B cell (primary cell): ENCODE measurements at regions not wholly inside any gene's neighbourhood (a gene's known extent, or its start where the extent isn't known, plus 50 kb on each side); places are given as distances from the start of the nearest gene placed in this dataset.
A peak's percentile ranks its signal among the peaks of the same experiment; 100 is the strongest.

Experiments
- ATAC-seq: fragments of 200-7000 bp; cut with Tn5 transposase; one replicate; pipeline ENCODE4 v1.10.0; 2021; ENCODE audit warnings: low read depth, mild to moderate bottlenecking, moderate number of reproducible peaks, moderate library complexity
- CTCF ChIA-PET: fragments of 350-600 bp; sonication (Branson Sonifier 250); formaldehyde crosslinking; loops from one replicate; lab custom pipeline; 2021; ENCODE audit warnings: antibody characterized with exemption, inconsistent platforms; lab: Charles Lee
- POLR2A ChIA-PET: fragments of 350-600 bp; sonication (Branson Sonifier 250); formaldehyde crosslinking; loops from one replicate; lab custom pipeline; 2021; ENCODE audit warnings: antibody characterized with exemption; lab: Charles Lee
- DNase-seq: peaks from one replicate; pipeline ENCODE4 v3.0.0; 2013
- H2AFZ ChIP-seq: 2 replicates; pipeline ENCODE4 v1.6.1; 2012; ENCODE audit warnings: mild to moderate bottlenecking, low read depth, low read length; ENCODE audit not compliant: insufficient read depth, poor library complexity, severe bottlenecking
- H3K27ac ChIP-seq, 2 donors: 1 replicate in 1 of 2; 2 replicates in 1 of 2; pipeline ENCODE4 v1.5.1; 2012 to 2013; ENCODE audit warnings: low read length in 2 of 2, mild to moderate bottlenecking in 2 of 2, moderate library complexity in 1 of 2
- H3K27me3 ChIP-seq, 4 experiments: fragments of 200-600 bp in 1 of 4; sonication (generic) in 1 of 4; replicated peaks in 1 of 4; 1 replicate in 2 of 4; 2 replicates in 2 of 4; pipeline versions ENCODE4 v1.6.1 to v1.7.0; 2013 to 2016; ENCODE audit warnings: low read length in 3 of 4, mild to moderate bottlenecking in 2 of 4, mixed read lengths in 1 of 4, moderate library complexity in 1 of 4; ENCODE audit not compliant: insufficient read depth in 4 of 4, control insufficient read depth in 3 of 4; ENCODE audit errors: control extremely low read depth in 1 of 4
- H3K36me3 ChIP-seq, 2 experiments: replicated peaks in 1 of 2; 1 replicate in 1 of 2; 2 replicates in 1 of 2; pipeline versions ENCODE4 v1.6.1 to v1.7.1; 2013; ENCODE audit warnings: low read length in 1 of 2; ENCODE audit not compliant: insufficient read depth in 2 of 2, control insufficient read depth in 1 of 2; ENCODE audit errors: control extremely low read depth in 1 of 2, extremely low read depth in 1 of 2
- H3K4me1 ChIP-seq, 2 donors: fragments of 200-600 bp in 1 of 2; sonication (generic) in 1 of 2; 1 replicate in 1 of 2; 2 replicates in 1 of 2; pipeline versions ENCODE4 v1.5.1 to v1.6.1; 2013 to 2017; ENCODE audit warnings: low read length in 2 of 2; ENCODE audit not compliant: control insufficient read depth in 2 of 2, insufficient read depth in 2 of 2
- H3K4me2 ChIP-seq: replicated peaks from 2 replicates; pipeline ENCODE3; 2012; ENCODE audit warnings: mild to moderate bottlenecking, low read depth, low read length; ENCODE audit not compliant: poor library complexity, severe bottlenecking
- H3K4me3 ChIP-seq, 5 experiments: fragments of 200-600 bp in 1 of 5; sonication (generic) in 1 of 5; 1 replicate in 3 of 5; 2 replicates in 2 of 5; pipeline versions ENCODE4 v1.5.1 to v1.7.0; 2011 to 2016; ENCODE audit warnings: low read length in 4 of 5, mild to moderate bottlenecking in 4 of 5, low read depth in 2 of 5, control low read depth in 1 of 5, moderate library complexity in 1 of 5; ENCODE audit not compliant: insufficient read depth in 1 of 5; ENCODE audit errors: control extremely low read depth in 1 of 5, extremely low read depth in 1 of 5
- H3K79me2 ChIP-seq: fragments of 200-600 bp; sonication (generic); one replicate; pipeline ENCODE4 v1.6.0; 2016; ENCODE audit warnings: low read length; ENCODE audit not compliant: control insufficient read depth, insufficient read depth
- H3K9ac ChIP-seq: fragments of 200-600 bp; sonication (generic); 2 replicates; pipeline ENCODE4 v1.6.1; 2017; ENCODE audit warnings: mild to moderate bottlenecking, low read length, moderate library complexity
- H3K9me3 ChIP-seq, 3 donors: one replicate each; pipeline versions ENCODE4 v1.6.1 to v1.7.1; 2013; ENCODE audit warnings: low read length in 2 of 3; ENCODE audit not compliant: control insufficient read depth in 2 of 3, insufficient read depth in 1 of 3; ENCODE audit errors: control extremely low read depth in 1 of 3
- H4K20me1 ChIP-seq: 2 replicates; pipeline ENCODE4 v1.6.0; 2012; ENCODE audit warnings: mild to moderate bottlenecking, low read length; ENCODE audit not compliant: insufficient read depth, control insufficient read depth, poor library complexity, severe bottlenecking
- H3K27ac Mint-ChIP-seq: one replicate; pipeline ENCODE4 v1.8.0; 2021; ENCODE audit warnings: mixed read lengths
- H3K27me3 Mint-ChIP-seq: one replicate; pipeline ENCODE4 v1.8.0; 2021; ENCODE audit warnings: mixed read lengths
- H3K4me1 Mint-ChIP-seq: one replicate; pipeline ENCODE4 v1.8.0; 2021; ENCODE audit warnings: mixed read lengths
- H3K4me3 Mint-ChIP-seq: one replicate; pipeline ENCODE4 v1.8.0; 2021; ENCODE audit warnings: mixed read lengths
- H3K9me3 Mint-ChIP-seq: one replicate; pipeline ENCODE4 v1.8.0; 2022; ENCODE audit warnings: mixed read lengths; ENCODE audit not compliant: insufficient read depth
- EZH2 ChIP-seq: IDR thresholded peaks from 2 replicates; pipeline ENCODE4 v1.6.1; 2012; ENCODE audit warnings: borderline replicate concordance, low read depth, mild to moderate bottlenecking, moderate library complexity, low read length; ENCODE audit not compliant: insufficient read depth, poor library complexity, severe bottlenecking
- WGBS: methylation state at CpG from one replicate; pipeline ENCODE4 v1.1.5; 2013; ENCODE audit warnings: missing lambda C conversion rate; ENCODE audit not compliant: insufficient coverage; 5-methylcytosine and 5-hydroxymethylcytosine counted together
- intact Hi-C: fragments of 100-400 bp; cut with micrococcal nuclease; formaldehyde crosslinking; loops from one replicate; pipeline ENCODE4 v1.10.0; 2022
- TF ChIP-seq, protein P1 (sequence below): fragments of 200-600 bp; IDR thresholded peaks from one replicate; pipeline ENCODE4 v1.8.0; 2022; ENCODE audit warnings: antibody characterized with exemption, mild to moderate bottlenecking

DNA sequence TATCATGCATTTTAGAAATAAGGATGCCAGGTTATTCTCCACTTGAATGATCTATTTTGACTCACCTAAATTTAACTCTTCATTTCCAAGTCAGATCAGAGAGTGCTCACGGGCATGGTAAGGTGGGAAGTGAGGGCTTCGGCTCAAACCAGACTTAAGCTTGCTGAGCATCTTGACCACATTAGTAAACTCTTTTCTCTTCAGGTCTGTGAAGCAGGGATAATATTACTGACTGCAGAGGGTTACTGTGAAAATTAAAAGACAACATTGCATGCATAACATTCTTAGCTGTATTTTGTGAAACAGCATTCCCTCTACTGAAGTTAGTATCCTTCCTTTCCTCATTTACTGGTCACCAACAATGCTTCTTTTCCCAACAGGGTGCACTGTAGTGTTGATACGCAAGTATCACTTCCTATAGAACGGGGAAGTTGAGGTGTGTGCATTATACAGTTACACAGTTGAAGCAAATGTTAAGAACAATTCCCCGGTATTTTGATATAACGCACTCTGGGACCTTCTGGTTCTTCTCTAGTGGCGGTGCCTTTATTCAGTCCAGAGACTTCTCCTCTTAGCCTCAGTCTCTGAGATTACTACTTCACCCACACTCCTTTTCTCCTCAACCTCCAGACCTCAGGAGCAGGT lies 74.1 kb upstream of the MNS1 start:
- no peaks in the 10 kb centered on the region for H3K27me3 Mint-ChIP-seq
- H3K4me1 Mint-ChIP-seq: peaks cover 26% of the 10 kb centered on the region
- H3K27ac Mint-ChIP-seq: no peak overlapping the region
- Histone ChIP-seq H3K4me1 (peaks cover 4 to 7% of the 10 kb centered on the region in 2 donors), H2AFZ (no peak overlapping the region), H3K79me2 (no peaks in the 10 kb centered on the region), H3K9me3 (peaks cover 0 to 4% (median under 1%) of the 10 kb centered on the region in 3 donors), H3K4me3 (no peak overlapping the region), H3K27me3 (no peaks in the 10 kb centered on the region), H3K36me3 (no peaks in the 10 kb centered on the region), H3K9ac (no peak overlapping the region), H4K20me1 (no peaks in the 10 kb centered on the region), H3K4me2 (no peak overlapping the region), H3K27ac (no peak overlapping the region)
- peaks cover under 1% of the 10 kb centered on the region for H3K9me3 Mint-ChIP-seq
- POLR2A ChIA-PET: no interaction called here
- no peak for TF ChIP-seq EZH2
- TF ChIP-seq, protein P1, sequence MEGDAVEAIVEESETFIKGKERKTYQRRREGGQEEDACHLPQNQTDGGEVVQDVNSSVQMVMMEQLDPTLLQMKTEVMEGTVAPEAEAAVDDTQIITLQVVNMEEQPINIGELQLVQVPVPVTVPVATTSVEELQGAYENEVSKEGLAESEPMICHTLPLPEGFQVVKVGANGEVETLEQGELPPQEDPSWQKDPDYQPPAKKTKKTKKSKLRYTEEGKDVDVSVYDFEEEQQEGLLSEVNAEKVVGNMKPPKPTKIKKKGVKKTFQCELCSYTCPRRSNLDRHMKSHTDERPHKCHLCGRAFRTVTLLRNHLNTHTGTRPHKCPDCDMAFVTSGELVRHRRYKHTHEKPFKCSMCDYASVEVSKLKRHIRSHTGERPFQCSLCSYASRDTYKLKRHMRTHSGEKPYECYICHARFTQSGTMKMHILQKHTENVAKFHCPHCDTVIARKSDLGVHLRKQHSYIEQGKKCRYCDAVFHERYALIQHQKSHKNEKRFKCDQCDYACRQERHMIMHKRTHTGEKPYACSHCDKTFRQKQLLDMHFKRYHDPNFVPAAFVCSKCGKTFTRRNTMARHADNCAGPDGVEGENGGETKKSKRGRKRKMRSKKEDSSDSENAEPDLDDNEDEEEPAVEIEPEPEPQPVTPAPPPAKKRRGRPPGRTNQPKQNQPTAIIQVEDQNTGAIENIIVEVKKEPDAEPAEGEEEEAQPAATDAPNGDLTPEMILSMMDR: no peak
- WGBS: 80% methylated on average over 2 of the region's 7 CpGs
- CTCF ChIA-PET: interaction anchor here (0.8 kb wide), 1 partner anchor 14 kb away, joined by 3 read pairs; no protein-coding TSS in a partner anchor
- no peak for ATAC-seq
- intact Hi-C loops: loop anchor here (5.0 kb wide), 1 partner anchor 68 kb away; no protein-coding TSS in a partner anchor
- H3K4me3 Mint-ChIP-seq: no peak overlapping the region
- no peak for DNase-seq

DNA sequence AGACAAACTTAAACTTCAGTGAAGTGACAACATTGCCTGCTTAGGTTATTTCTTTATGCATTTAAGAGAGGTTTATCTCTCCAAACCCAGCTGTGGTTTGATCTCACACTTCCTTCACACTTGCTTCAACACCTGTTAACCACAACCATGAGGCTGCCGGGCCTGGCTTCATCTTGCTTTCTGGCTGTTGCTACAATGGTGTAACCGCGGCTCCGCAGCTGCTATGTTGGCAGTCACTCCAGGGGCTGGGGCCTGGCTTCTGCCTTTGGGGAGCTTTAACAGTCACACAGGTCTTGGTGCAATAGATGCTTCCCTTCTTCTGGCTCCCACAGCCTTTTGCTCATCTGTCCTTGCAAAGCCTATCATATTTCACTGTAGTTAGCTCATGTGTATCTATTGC lies 72.9 kb upstream of the MNS1 start:
- Mint-ChIP-seq H3K4me1 (peaks cover 37% of the 10 kb centered on the region), H3K27ac (no peak overlapping the region), H3K4me3 (no peak overlapping the region), H3K9me3 (no peaks in the 10 kb centered on the region), H3K27me3 (no peaks in the 10 kb centered on the region)
- H3K9ac ChIP-seq: no peak overlapping the region
- no peak overlapping the region for H3K27ac ChIP-seq
- ATAC-seq: peak; percentile 34
- WGBS: 9% methylated on average over 4 of the region's 4 CpGs
- peaks cover 11 to 18% of the 10 kb centered on the region in 2 donors for H3K4me1 ChIP-seq
- H3K4me2 ChIP-seq: no peak overlapping the region
- POLR2A ChIA-PET: no interaction called here
- peak; percentile 25 for DNase-seq
- no peaks in the 10 kb centered on the region for H3K79me2 ChIP-seq
- CTCF ChIA-PET: no interaction called here
- H3K27me3 ChIP-seq: no peaks in the 10 kb centered on the region
- H4K20me1 ChIP-seq: no peaks in the 10 kb centered on the region
- no peak overlapping the region for H2AFZ ChIP-seq
- intact Hi-C loops: loop anchor here (5.0 kb wide), 1 partner anchor 69 kb away; no protein-coding TSS in a partner anchor
- H3K9me3 ChIP-seq: peaks cover 0 to 4% (median 0%) of the 10 kb centered on the region in 3 donors
- H3K4me3 ChIP-seq: no peak overlapping the region
- TF ChIP-seq, protein P1: no peak
- TF ChIP-seq EZH2: no peak
- H3K36me3 ChIP-seq: no peaks in the 10 kb centered on the region
